ENCODE measurements at regions not wholly inside any gene's neighbourhood (a gene's known extent, or its start where the extent isn't known, plus 50 kb on each side); places are given as distances from the start of the nearest gene placed in this dataset.

DNA sequence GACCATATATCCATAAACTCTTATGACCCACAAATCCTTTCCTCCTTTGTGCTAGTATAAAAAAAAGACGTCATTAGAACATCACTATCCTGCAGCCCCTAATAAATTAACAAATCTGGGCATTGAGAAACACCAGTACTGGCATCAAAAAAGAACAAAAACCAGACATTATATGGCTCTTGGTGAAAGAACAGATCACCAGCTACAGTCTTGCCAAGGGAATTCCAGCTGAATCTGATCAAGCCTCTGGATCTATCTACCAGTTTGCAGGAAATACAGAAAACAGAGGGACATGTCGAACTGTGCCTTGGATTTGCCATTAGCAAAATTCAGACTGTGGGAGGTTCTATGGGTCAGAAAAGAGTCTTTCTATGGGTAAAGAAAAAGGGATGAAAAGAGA, 93.7 kb upstream of the DDX18 start:
- Mint-ChIP-seq H3K9me3 (peaks cover 9% of the 10 kb centered on the region; the same call in 1 of the 3 replicates), H3K27me3 (ENCODE audit: insufficient read depth, low read depth, poor library complexity) (peaks cover 4% of the 10 kb centered on the region), H3K27ac (no peak overlapping the region), H3K4me3 (no peak overlapping the region), H3K4me1 (no peaks in the 10 kb centered on the region), H3K36me3 (ENCODE audit: low read depth) (no peaks in the 10 kb centered on the region)
- Histone ChIP-seq H3K27me3 (ENCODE audit: insufficient read depth) (no peaks in the 10 kb centered on the region), H3K9me2 (ENCODE audit: insufficient read depth) (peaks cover 10% of the 10 kb centered on the region), H3K36me3 (ENCODE audit: insufficient read depth) (no peaks in the 10 kb centered on the region), H4K20me1 (replicated peaks; ENCODE audit: insufficient read depth) (no peaks in the 10 kb centered on the region), H2AFZ (no peak overlapping the region), H3K4me3 (no peak overlapping the region), H3K4me2 (no peak overlapping the region), H3K79me2 (replicated peaks; ENCODE audit: insufficient read depth) (no peaks in the 10 kb centered on the region), H3K27ac (ENCODE audit: low read depth) (no peak overlapping the region), H3K4me1 (ENCODE audit: insufficient read depth) (no peaks in the 10 kb centered on the region), H3F3A (replicated peaks; ENCODE audit: low read depth) (no peaks in the 10 kb centered on the region)
- TF ChIP-seq ZNF331 (CRISPR knock-in tag; IDR thresholded peaks at IDR 0.05; ENCODE audit: low read depth) (no peak), ETS1 (IDR thresholded peaks at IDR 0.05) (no peak), EZH2 (IDR thresholded peaks at IDR 0.05; ENCODE audit: low read depth, unreplicated experiment) (no peak), STAT1 (IDR thresholded peaks at IDR 0.05; ENCODE audit: unreplicated experiment) (no peak), ZNF114 (CRISPR knock-in tag; IDR thresholded peaks at IDR 0.05) (no peak), NANOG (IDR thresholded peaks at IDR 0.05; ENCODE audit: borderline replicate concordance) (no peak), JUNB (IDR thresholded peaks at IDR 0.05; ENCODE audit: unreplicated experiment) (no peak), POLR2AphosphoS5 (IDR thresholded peaks at IDR 0.05; ENCODE audit: low read depth) (no peak)
- TF ChIP-seq, protein P1, sequence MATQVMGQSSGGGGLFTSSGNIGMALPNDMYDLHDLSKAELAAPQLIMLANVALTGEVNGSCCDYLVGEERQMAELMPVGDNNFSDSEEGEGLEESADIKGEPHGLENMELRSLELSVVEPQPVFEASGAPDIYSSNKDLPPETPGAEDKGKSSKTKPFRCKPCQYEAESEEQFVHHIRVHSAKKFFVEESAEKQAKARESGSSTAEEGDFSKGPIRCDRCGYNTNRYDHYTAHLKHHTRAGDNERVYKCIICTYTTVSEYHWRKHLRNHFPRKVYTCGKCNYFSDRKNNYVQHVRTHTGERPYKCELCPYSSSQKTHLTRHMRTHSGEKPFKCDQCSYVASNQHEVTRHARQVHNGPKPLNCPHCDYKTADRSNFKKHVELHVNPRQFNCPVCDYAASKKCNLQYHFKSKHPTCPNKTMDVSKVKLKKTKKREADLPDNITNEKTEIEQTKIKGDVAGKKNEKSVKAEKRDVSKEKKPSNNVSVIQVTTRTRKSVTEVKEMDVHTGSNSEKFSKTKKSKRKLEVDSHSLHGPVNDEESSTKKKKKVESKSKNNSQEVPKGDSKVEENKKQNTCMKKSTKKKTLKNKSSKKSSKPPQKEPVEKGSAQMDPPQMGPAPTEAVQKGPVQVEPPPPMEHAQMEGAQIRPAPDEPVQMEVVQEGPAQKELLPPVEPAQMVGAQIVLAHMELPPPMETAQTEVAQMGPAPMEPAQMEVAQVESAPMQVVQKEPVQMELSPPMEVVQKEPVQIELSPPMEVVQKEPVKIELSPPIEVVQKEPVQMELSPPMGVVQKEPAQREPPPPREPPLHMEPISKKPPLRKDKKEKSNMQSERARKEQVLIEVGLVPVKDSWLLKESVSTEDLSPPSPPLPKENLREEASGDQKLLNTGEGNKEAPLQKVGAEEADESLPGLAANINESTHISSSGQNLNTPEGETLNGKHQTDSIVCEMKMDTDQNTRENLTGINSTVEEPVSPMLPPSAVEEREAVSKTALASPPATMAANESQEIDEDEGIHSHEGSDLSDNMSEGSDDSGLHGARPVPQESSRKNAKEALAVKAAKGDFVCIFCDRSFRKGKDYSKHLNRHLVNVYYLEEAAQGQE (IDR thresholded peaks at IDR 0.05; ENCODE audit: unreplicated experiment) = no peak
- TF ChIP-seq, protein P2, sequence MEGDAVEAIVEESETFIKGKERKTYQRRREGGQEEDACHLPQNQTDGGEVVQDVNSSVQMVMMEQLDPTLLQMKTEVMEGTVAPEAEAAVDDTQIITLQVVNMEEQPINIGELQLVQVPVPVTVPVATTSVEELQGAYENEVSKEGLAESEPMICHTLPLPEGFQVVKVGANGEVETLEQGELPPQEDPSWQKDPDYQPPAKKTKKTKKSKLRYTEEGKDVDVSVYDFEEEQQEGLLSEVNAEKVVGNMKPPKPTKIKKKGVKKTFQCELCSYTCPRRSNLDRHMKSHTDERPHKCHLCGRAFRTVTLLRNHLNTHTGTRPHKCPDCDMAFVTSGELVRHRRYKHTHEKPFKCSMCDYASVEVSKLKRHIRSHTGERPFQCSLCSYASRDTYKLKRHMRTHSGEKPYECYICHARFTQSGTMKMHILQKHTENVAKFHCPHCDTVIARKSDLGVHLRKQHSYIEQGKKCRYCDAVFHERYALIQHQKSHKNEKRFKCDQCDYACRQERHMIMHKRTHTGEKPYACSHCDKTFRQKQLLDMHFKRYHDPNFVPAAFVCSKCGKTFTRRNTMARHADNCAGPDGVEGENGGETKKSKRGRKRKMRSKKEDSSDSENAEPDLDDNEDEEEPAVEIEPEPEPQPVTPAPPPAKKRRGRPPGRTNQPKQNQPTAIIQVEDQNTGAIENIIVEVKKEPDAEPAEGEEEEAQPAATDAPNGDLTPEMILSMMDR (conservative IDR thresholded peaks at IDR 0.05; ENCODE audit: low read depth in 2 of 2) = no peak
- DNase-seq (ENCODE audit: low spot score) (no peak), ATAC-seq (no peak)

DNA sequence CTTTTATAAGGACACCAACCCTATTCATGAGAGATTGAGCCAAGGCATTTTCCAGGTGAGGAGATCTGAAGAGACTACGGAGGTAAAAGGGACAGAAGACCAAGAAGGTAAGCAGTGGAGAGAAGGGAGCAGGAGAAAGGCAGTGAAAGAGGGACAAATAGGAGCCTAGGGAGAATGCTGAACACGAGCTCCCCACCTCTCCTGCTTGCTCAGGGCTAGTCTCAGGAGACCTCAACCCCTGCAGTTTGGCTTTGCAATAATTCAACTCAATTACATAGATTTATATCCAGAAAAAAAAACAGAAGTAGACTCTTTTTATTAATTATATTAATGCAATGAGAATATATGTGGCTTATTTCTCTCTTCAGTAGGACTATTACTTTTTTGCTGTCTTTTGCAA, 91.0 kb upstream of the DDX18 start:
- Mint-ChIP-seq H3K27ac (no peak overlapping the region), H3K27me3 (ENCODE audit: insufficient read depth, low read depth, poor library complexity) (peaks cover 3% of the 10 kb centered on the region), H3K4me3 (no peak overlapping the region), H3K4me1 (no peaks in the 10 kb centered on the region), H3K36me3 (ENCODE audit: low read depth) (no peaks in the 10 kb centered on the region), H3K9me3 (peaks cover 9% of the 10 kb centered on the region; the same call in 2 of the 3 replicates)
- Histone ChIP-seq H4K20me1 (replicated peaks; ENCODE audit: insufficient read depth) (no peaks in the 10 kb centered on the region), H3K4me3 (no peak overlapping the region), H3K27me3 (ENCODE audit: insufficient read depth) (no peaks in the 10 kb centered on the region), H3K79me2 (replicated peaks; ENCODE audit: insufficient read depth) (no peaks in the 10 kb centered on the region), H2AFZ (no peak overlapping the region), H3K4me1 (ENCODE audit: insufficient read depth) (no peaks in the 10 kb centered on the region), H3F3A (replicated peaks; ENCODE audit: low read depth) (no peaks in the 10 kb centered on the region), H3K4me2 (no peak overlapping the region), H3K9me2 (ENCODE audit: insufficient read depth) (peaks cover 6% of the 10 kb centered on the region), H3K36me3 (ENCODE audit: insufficient read depth) (no peaks in the 10 kb centered on the region), H3K27ac (ENCODE audit: low read depth) (no peak overlapping the region)
- ATAC-seq (no peak), DNase-seq (ENCODE audit: low spot score) (no peak)
- TF ChIP-seq ZNF331 (CRISPR knock-in tag; IDR thresholded peaks at IDR 0.05; ENCODE audit: low read depth) (no peak), NANOG (IDR thresholded peaks at IDR 0.05; ENCODE audit: borderline replicate concordance) (no peak), ZNF114 (CRISPR knock-in tag; IDR thresholded peaks at IDR 0.05) (no peak), JUNB (IDR thresholded peaks at IDR 0.05; ENCODE audit: unreplicated experiment) (no peak), POLR2AphosphoS5 (IDR thresholded peaks at IDR 0.05; ENCODE audit: low read depth) (no peak), STAT1 (IDR thresholded peaks at IDR 0.05; ENCODE audit: unreplicated experiment) (no peak)
